ENCODE measurements at regions not wholly inside any gene's neighbourhood (a gene's known extent, or its start where the extent isn't known, plus 50 kb on each side); places are given as distances from the start of the nearest gene placed in this dataset.

DNA sequence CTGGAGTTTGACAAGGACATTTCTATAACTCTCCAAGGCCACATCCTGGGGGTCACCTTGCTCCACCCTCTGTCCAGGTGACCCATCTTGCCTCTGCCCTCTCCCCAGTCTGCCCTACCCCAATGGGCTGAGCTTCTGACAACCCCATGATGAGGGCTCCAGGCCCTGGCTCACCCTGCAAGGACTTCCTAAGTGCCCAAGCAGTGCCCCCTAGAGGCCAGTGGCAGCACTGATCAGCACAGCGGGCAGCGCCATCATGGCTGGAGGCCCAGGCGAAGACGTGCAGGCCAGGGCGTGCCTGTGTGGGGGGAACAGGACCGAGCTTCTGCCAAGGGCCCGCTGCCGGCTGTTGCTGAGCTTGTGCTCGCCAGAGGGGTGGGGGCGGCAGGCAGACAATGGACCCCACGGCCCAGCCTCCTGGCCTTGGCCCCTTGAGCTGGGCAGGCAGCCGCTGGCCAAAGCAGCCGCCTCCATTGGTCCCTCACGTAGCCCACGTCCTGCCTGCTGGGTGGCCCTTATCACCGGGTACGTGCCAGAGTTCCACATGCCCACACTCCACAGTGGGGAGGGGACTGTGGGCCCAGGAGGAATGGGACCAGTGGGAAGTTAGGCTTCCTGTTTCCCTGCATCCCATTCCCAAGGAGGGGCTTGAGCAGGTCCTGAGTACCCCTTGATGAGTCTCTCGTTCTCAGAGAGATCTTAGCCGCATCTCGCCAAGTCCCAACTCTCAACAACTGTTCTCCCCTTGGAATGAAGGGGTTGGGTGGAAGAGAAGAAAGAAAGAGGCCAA is 64.3 kb downstream of the MRPL14 start:
- DNase-seq = no peak

DNA sequence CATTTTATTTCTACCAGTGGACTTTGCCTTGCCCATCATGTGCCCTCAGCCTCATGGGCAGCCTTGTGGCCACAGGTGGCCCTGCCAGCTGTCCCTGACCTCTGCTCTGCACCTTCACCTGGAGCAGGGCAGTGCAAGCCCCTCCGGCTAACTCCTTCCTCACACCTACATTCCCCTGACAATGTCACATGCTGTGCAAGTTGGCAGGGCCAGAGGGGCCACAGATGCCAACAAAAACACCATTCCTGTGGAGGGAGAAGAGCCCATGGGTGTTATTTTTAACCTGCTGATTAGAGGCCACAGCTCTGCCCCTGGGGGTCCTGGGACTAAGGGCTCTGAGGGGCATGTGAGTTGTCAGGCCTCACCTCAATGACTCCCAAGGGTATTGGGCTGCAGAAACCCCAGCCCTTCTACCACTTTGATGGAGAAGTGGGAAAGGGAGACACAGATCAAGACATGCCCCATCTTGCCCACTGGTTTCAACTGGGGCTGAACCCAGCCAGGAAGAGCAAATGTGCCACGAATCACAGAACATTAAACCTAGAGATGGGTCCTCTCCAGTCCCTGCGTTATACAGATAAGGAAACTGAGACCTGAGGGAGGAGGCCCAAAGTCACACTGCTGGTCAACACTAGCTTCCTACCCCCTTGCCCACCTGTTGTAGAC is 65.0 kb downstream of the MRPL14 start:
- DNase-seq = no peak

DNA sequence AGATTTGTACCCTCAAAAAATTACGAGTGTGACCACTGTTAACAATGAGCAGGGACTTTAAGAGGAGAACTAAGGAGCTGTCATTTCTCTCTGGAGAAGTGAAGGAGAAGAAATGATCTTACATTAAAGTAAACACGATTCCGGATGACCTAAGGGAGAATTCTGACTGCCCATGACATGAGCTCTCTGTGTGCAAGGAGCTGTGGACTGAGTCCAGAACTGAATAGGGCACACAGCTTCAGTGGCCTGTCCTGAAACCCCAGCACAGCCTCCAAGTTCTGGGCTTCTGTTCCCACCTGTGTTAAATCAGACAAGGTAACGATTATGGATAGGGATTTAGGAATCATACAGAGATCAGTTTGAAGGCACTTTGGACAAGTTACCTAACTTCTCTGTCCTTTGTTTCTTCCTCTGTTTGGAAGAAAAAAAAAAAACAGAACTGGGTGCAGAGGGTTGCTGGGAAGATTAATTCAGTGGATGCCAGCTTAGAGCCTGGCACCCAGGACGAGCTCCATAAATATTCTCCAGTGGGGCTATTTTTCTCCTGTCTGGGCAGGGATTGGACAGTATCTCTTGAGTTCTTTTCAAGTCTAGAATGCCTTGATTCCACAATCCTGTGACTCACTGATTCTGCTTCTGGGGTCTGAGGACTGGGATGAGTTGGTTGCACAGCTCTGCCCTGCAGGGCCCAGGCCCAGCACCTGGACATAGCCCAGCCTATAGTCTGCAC is 65.7 kb downstream of the MRPL14 start:
- DNase-seq = no peak

DNA sequence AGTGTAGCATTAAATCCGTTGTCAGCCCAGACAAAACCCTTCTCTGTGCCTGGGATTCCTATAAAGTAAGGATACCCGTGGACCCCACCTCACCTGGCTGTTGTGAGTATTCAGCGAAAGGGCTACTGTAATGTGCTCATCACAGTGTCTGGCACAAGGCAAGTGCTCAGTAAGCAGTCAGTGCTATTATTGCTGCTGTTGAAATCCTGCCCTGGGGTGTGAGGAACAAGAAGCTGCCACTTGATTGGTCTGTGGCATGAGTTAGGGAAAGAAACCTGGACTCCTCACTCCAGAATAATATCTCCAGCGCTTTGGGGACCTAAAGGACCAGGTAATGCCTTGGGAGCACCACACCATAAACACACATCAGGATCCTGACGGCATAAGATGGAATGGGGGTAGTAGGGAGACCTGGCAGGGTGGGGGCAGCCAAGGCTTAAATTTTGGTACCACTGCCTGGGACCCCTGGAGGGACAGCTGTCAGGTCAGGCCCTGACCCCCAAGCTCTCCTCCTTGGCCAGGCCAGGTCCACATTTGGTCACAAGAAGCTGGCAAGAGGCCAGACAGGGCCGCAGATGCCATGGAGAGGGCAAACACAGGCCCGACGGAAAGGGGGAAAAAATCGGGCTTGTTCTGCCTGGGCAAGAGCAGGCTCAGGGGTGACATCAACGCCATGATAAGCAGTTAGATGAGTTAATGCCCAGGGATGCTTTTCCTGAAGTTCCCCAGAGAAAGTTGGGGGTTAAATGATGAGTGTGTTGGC is 66.5 kb downstream of the MRPL14 start:
- no peak for DNase-seq

DNA sequence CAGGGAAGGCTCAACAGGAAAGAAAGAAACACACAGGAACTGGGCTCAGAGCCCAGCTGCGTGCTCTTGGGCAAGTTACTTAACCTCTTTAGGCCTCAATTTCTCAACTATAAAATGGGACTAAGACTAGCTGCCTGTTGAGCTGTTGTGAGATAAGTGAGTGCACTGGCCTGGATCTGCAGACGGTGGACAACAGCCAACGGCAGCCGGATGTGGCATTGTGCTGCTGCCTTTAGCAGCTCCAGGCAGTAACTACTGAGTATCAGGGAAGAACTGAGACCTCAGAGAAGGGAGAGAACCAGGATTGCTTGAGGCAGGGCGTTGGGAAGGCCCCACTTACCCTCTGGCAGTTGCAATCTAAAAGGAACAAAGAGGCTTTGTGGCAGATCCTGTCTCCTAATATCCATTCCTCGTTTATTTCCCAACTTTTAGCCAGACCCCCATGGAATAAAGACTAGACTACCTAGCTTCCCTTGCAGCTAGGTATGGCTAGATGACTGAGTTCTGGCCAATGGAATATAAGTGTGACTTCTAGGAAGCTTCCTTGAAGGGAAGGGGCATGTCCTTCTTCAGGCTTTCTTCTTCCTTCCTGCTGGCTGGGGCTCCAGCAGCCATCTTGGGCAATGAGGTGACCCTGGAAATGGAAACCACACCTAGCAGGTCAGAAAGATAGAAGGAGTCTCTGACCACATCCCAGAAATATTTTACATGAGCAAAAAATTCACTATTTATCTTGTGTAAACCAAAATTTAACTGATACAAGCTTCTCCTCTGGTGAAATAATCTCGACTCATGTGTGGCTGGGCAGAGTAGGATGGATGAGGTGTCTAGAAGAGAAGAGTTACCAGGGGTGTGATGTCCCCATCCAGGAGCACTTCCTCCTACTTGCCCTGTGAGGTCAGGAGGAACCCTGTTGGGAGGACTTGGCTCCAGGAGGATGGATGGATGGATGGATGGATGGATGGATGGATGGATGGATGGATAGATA is 67.6 kb downstream of the MRPL14 start:
- no peak for DNase-seq

DNA sequence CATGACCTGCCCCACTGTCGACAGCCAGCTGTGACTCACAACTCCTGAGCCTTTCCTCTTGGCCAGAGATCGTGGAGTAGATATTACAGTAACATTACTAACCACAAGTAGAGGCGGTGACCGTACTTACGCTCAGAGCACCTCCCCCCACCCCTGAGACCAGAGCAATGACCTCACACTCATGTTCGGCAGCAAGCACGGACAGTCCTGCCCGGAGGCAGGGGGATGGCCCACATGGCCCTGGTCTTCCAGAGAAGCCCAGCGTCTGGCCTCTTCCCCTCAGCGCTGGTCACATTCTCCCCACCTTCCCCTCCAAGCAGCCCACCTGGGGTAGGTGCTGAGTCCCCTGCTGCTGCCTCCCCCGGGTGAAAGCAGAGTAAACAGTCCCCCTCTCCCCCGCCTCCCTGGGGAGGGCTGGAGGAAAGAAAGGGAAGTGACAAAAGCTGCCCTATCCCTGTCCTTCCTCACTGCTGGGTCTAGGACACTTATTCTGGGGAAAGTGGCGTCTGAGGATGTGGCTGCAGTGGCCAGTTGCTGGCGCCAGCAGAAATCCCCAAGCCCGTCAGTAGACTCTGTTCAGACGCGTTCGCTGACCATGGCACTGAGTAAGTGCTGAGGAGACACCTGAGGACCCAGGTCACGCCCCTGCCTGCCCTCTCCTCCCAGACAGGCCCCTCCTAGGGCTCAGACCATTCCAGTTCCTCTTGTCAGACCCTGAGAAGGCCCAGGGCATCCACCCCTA is 68.5 kb downstream of the MRPL14 start:
- no peak for DNase-seq

DNA sequence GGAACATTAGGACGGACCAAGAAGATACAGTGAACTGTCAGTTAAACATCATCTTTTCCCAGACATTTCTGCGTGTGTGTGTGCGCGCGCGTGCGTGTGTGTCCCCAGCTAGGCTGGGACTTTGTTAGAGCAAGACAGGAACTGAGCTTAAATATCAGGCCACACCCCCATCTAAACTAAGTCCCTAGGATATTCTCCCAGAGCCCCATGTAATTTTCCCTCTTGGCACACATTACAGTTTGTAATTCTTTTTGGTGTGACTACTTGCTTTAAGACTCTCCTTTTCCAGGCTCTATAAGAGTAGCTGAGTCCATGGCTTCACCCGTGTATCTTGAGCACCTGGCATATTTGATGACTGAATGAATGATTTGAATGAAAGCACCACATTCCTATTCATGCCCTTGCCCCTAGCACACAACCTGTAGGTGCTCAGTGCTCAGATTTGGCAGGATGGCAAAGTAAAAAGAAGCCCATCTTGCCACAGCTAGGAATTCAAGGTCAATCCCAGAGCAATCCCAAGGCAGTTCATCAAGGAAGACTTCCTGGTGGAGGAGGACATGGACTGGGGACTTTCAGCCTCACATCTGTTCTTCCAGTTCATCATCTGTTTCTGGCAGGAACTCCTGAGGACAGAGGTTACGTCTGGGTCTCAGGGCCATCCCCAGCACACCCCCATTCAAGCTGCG is 69.2 kb downstream of the MRPL14 start:
- DNase-seq = no peak

DNA sequence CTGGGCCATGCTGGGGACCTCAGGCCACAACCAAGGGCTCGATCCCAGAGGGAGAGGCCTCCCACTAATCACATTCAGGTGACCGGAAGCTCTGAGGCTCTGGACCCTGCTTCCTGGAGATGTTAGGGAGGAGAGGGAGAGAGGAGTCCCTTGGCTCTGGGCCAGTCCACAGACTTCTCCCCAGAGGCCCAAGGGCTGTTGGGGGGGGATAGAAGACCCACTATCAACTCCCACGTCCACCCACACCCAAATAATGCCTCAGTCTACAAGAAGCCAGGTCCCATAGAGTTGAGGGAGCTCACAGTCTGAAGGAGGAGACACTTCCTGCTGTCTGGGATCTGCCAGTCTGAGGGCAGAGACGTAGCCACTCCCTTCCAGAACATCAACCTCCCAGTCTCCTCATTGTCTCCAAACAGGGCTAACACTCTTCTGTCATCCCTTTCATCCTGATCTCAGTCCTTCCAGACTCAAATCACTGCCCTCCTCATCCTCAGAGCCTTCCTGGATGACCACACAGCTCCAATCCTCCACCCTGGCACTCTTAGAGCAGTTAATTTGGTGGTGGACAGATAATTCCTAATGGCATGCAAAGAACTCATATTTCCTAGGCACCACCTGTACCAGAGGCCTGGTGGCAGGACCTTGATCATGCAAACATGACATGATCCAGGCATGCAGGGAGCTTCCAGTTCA is 69.9 kb downstream of the MRPL14 start:
- DNase-seq = no peak

DNA sequence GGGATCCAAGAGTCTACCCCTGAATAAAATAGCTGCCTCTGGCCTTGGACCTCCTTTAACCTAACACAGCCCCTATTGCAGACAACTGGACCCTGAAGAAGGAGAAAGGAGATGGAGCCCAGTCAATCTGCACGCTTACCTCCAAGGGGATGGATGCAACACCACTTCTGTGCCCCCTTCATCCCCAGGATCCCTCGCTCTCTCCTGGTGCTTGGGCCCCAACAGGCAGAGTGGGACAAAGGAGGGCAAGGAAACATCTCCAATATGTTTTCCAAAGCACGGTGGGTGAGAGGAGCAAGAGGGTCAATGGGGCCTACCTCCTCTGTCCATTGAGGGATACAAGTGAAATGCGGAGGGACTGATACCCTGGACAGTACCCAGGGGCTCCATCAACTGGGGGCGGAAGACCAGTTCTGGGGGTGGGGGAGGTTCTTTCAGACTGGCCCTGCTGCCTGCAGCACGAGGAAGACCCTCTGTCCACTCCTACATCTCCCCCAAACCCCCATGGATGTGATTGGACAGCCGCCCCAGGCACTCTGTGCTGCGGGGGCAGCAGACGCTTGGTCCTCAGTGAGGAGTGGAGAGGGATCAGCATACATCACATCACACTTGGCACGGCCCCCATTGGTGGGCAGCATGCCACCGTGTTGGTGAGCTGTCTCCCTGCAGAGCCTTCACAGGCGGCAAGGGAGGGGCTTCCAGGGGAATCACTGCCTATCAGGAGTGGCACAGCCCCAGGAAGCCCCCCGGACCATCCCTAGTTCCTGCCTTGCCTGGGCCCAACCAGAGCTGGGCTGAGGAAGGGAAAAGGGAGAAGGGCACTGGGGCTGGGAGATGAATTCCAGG is 70.6 kb downstream of the MRPL14 start:
- DNase-seq = no peak

DNA sequence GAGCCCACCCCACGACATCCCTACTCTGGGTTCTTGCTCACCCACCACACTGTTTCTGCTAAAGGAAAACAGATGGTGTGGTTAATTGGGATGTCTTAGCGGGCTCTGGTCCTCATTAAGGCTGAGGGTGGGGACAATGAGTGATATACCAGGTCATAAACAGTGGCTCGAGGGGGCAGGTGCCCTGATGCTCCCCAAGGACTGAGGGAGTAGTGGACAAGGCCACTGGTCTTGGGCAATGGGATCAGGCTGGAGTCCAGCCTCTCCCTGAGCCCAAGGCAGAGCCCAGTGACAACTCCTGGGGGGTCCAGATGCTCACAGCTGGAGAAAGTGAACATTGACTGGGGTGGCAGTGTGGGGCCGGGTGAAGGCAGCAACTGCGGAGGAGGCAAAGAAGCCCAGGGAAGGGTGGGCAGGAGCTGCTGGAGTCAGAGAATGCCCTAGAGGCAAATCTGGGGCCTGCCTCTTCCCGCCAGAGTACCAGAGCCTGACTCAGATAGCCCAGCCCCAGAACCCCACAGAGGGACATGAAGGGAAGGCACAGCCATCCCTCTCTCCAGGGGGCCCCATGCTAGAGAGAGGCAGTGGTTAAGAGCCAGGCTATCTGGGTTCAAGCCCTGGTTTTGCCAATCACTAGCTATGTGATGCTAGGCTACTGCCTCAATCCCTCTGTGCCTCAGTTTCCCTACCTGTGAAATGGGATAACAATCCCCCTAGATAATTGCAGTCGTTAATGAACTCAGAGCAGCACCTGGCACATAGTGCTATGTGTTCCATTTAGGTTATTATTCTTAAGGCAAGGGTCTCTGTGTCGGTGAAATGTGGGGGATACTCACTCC is 72.3 kb downstream of the MRPL14 start:
- DNase-seq = no peak

DNA sequence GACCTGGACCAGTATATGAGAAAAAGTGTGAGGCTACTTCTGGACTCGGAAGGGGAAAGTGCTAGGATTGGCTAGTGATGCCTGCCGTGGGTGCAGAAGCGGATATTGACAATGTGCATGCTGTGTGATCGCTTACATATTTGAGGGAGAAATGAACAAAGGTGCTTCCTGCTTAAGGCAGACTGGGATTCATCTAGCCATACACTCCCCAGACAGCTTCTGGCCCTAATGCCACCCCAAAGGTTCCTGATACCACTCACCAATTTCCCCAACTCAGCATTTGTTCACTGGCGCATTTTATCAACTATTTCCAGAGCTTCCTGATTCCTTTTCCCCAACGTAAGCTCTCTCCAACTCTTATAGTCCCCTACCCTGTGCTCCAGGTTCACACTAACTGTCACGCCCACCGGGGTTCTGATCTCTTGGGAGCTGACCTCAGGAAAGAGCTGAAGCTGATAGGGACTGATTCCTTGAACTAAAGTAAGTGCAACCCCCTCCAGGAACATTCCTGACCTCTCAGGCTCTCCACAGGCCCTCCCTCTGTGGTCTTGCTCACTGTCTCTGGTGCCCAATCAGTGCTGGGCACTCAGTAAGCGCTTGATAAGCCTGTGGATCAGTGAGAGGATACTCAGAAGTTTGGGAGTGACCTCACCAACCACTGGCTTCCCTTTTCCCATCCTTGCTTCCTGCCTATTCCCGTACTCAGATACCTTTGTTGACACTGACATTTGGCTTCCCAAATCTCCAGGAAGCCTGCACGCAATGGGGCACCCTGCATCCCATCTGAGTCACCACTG is 73.3 kb downstream of the MRPL14 start:
- DNase-seq = no peak

DNA sequence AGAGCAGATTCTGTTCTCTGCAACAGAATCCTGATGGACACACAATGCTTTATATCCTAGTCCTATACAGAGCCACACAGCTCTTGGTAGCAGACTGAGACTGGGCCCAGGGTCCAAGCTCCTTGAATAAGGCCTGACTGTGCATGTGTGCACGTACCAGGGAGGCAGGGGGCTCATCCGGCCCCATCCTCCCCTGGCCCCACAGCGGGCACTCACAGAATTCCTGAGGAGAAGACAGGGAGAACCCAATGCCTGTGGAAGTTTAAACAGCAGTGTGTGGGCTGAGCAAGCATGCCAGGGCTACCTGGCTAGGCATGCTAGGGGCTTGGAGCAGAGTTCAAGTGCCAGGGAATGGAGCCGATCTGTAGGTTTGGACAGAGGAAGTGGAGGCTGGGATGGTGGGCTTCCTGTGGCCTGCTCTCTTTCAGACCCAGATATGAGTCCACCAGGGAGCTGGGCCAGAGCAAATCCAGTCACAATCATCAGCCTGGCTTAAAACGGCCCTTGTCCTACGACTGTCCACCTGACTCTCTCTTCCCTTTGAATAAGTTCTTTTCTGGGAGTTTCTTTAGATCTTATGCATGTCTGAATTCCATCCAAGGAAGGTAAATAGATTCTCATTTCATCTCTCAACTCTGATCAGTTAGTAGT is 74.0 kb downstream of the MRPL14 start:
- DNase-seq = no peak

DNA sequence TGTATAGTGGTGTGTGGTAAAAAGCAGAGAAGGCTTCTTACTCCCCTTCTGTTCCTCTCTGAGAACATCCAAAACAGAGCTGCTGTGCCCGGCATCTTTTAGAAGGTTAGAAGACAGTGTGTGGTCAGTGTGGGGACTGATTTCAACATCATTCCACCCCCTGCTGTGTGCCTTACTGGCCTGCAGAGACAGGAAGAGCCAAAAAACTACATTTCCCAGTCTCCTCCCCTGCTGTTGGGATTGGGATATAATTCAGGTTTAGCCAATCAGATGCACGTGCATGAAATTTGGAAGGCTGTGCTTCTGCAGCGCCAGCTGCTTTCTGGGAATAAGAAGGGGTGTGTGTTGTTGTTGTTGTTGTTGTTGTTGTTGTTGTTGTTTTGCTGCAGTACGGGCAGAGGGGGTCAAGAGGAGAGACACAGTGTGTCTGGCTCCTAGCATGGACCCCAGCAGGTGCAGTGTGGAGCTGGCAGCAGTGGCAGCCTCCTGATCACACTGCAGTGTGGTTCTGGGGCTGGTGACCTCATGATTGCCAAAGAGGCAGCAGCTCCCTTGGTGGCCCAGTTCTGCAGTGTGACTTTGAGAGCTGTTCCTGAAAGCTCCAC is 74.7 kb downstream of the MRPL14 start:
- no peak for DNase-seq

DNA sequence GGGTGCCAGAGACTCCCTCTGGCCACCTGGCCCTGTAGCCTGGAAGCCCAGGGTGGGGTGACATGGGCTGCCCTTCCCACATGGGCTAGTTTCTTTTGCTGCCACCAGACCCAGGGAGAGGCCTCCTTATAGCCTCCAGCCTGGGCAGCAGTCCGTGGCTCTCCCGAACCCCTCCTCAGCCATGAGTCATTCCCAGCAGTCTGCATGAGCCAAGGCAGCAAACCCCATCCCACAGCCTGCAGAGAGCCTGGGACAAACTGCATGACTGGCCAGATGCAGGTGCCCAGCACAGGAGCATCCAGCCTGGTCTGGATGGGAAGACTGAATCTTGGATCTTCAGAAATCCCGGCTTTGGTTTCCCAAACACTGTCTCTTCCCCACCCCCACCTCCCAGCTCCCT is 75.7 kb downstream of the MRPL14 start:
- DNase-seq = no peak

DNA sequence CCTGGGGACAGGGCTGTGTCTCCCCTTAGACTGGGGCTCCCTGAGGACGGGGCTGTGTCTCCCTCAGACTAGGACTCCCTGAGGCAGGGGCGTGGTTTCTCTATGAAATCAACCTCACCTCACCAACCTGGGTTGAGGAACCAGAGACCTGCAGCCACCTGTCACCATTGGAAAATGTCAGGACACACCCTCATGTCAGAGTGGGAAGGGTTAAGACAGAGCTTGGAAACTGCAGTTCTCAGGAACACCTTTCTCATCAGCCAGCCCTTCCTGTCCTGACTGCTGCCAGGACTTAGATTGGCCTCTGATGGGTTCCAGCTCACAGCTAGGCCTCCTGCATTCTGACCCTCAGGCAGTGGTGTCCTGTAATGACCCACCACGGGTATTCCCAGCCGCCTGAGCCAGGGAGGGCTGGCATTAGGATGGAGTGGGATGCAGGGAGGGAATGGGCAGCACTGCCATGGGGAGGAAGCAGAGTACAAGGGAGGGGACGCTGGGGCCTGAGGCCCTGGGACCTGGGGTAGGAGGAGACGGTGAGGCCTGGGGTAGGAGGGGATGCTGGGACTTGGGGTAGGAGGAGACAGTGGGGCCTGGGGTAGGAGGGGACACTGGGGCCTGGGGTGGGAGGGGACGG is 76.3 kb downstream of the MRPL14 start:
- no peak for DNase-seq

Data from stimulated activated CD4-positive, alpha-beta T cell treated with anti-CD3 and anti-CD28 coated beads, Interleukin-12 subunit alpha, Interleukin-12 subunit beta, amount 100 ng/mL, for 4 hours (primary cell).